ENCODE measurements at regions not wholly inside any gene's neighbourhood (a gene's known extent, or its start where the extent isn't known, plus 50 kb on each side); places are given as distances from the start of the nearest gene placed in this dataset.
A peak's percentile ranks its signal among the peaks of the same experiment; 100 is the strongest.
"Not testable (repeated sequence)": the region's sequence is repeated elsewhere in the genome, so short reads cannot be mapped to it uniquely, and the experiment has no call there.

DNA sequence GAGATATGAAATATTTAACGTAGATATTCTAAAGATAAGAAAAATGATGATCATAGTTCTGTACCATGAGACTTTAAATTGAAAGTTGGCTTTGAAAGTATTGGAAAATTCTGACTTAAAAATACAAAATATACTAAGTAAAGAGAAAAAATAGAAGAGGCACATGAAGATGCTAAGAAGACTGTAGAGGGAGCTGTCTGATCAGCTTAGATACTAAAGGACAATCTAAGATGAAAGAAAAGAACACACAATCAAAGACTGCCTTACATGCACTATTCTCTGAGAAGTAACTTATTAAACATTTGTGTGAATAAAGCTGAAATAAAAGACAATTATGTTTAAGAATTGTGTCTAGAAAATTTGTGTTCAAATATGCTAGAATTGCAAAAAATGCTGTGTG, 55.1 kb downstream of the RBMXL2 start:
- Mint-ChIP-seq H3K27me3 (ENCODE audit: low read depth) (no peaks in the 10 kb centered on the region), H3K4me1 (peaks cover 4% of the 10 kb centered on the region), H3K36me3 (peaks cover 4% of the 10 kb centered on the region), H3K27ac (peak overlapping the region; percentile 64), H3K4me3 (no peak overlapping the region), H3K9me3 (peaks cover 16% of the 10 kb centered on the region)
- DNase-seq (ENCODE audit: low spot score in 2 of 2, unreplicated experiment in 2 of 2) = no peak
- TF ChIP-seq, protein P1, sequence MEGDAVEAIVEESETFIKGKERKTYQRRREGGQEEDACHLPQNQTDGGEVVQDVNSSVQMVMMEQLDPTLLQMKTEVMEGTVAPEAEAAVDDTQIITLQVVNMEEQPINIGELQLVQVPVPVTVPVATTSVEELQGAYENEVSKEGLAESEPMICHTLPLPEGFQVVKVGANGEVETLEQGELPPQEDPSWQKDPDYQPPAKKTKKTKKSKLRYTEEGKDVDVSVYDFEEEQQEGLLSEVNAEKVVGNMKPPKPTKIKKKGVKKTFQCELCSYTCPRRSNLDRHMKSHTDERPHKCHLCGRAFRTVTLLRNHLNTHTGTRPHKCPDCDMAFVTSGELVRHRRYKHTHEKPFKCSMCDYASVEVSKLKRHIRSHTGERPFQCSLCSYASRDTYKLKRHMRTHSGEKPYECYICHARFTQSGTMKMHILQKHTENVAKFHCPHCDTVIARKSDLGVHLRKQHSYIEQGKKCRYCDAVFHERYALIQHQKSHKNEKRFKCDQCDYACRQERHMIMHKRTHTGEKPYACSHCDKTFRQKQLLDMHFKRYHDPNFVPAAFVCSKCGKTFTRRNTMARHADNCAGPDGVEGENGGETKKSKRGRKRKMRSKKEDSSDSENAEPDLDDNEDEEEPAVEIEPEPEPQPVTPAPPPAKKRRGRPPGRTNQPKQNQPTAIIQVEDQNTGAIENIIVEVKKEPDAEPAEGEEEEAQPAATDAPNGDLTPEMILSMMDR (IDR thresholded peaks at IDR 0.05; ENCODE audit: unreplicated experiment) = peak; percentile 29

DNA sequence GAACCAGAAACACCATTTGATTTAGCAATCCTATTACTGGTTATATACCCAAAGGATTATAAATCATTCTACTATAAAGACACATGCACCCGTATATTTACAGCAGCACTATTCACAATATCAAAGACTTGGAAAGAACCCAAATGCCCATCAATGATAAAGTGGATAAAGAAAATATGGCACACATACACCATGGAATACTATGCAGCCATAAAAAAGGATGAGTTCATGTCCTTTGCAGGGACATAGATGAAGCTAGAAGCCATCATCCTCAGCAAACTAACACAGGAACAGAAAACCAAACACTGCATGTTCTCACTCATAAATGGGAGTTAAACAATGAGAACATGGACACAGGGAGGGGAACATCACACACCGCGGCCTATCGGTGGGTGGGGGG, 61.3 kb downstream of the RBMXL2 start:
- not testable (repeated sequence) for H3K4me3 Mint-ChIP-seq; DNase-seq (ENCODE audit: low spot score in 2 of 2, unreplicated experiment in 2 of 2); H3K27ac Mint-ChIP-seq; H3K4me1 Mint-ChIP-seq; H3K27me3 Mint-ChIP-seq (ENCODE audit: low read depth)
- peaks cover 11% of the 10 kb centered on the region for H3K36me3 Mint-ChIP-seq
- H3K9me3 Mint-ChIP-seq = peaks cover 24% of the 10 kb centered on the region

DNA sequence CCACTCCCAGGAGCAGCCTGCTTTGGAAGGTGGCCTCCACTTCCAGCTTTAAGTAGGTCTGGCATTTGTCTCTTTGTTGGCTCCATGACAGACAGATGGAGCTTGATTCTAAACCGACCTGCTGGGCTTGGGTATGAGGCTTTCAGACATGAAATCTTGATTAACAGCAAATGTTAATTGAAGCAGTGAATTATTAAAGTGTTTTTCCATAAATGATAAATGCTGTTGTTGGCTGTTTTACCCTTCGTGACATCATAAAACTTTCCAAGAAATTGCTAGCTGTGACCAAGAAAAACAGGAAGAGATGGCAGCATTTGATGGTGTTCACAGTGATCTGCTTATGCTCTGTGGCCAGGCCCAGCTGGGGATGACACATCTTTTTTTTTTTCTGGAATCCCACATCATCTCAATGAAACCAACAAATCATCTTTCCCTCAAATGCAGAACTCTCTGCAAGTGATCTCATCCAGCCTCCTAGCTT, 66.1 kb downstream of the RBMXL2 start:
- no peaks in the 10 kb centered on the region for H3K9me3 Mint-ChIP-seq
- no peaks in the 10 kb centered on the region for H3K27me3 Mint-ChIP-seq (ENCODE audit: low read depth)
- H3K4me3 Mint-ChIP-seq = no peak overlapping the region
- DNase-seq (ENCODE audit: low spot score in 2 of 2, unreplicated experiment in 2 of 2) = no peak
- H3K27ac Mint-ChIP-seq = peak overlapping the region; percentile 35
- H3K36me3 Mint-ChIP-seq = no peaks in the 10 kb centered on the region
- H3K4me1 Mint-ChIP-seq = peaks cover 10% of the 10 kb centered on the region
- TF ChIP-seq, protein P1 (IDR thresholded peaks at IDR 0.05; ENCODE audit: unreplicated experiment) = no peak

DNA sequence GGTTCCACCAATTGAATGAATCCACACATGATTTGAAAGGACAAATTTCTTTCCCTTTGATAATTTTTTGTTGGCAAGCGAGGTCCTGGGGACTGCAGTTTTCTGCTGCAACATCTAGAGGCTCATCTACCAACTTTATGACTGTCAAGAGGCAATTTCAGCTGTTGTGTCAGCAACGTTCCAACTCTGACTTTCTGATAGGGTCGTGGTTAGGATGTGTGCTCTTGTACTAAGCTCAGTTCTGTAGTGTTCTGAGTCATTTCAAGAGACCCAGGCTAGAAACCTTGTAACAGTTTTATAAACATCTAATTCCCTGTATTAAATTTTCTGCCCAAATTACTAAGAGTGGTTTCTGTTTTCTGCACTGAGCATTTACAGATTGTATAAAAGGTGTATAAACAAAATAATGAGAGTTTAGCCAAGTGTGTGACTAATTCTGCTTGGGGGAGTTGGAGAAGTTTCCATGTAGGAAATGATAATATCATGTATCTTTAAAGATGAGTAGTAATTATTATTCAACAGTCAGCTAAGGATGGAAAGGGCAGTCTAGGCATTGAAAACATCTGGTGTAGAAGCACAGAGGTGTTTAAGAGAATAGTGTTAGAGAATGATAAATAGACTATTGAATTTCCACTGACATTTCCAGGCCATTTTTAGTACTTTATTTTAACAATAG, 72.2 kb downstream of the RBMXL2 start:
- TF ChIP-seq, protein P1 (IDR thresholded peaks at IDR 0.05; ENCODE audit: unreplicated experiment) = no peak
- H3K27ac Mint-ChIP-seq = no peak overlapping the region
- H3K4me3 Mint-ChIP-seq = no peak overlapping the region
- peaks cover 2% of the 10 kb centered on the region for H3K4me1 Mint-ChIP-seq
- no peaks in the 10 kb centered on the region for H3K36me3 Mint-ChIP-seq
- H3K27me3 Mint-ChIP-seq (ENCODE audit: low read depth) = no peaks in the 10 kb centered on the region
- no peak for DNase-seq (ENCODE audit: low spot score in 2 of 2, unreplicated experiment in 2 of 2)
- no peaks in the 10 kb centered on the region for H3K9me3 Mint-ChIP-seq

DNA sequence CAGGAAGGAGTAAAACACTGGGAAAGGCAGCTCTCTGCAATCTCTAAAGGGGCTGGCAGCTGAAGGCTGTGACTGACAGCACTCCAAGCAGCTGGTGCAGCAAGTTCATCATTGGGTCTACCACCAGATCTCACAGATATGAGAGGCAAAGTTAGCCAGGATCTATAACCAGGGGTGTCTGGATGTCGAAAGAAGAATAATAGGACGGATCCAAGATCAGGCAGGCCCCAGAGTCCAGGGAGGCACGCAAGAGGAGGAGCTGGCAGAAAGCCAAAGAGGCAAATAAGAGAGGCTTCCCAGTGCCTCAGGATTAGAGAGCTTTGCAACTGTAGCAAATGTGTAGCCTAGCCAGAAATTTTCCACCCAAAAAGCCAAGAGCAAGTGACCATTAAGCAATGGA, 77.1 kb downstream of the RBMXL2 start:
- H3K4me1 Mint-ChIP-seq = peaks cover 2% of the 10 kb centered on the region
- TF ChIP-seq, protein P1 (IDR thresholded peaks at IDR 0.05; ENCODE audit: unreplicated experiment) = no peak
- no peaks in the 10 kb centered on the region for H3K27me3 Mint-ChIP-seq (ENCODE audit: low read depth)
- DNase-seq (ENCODE audit: low spot score in 2 of 2, unreplicated experiment in 2 of 2) = peak in 1 of 2 experiments; percentile 42
- no peak overlapping the region for H3K4me3 Mint-ChIP-seq
- H3K36me3 Mint-ChIP-seq = no peaks in the 10 kb centered on the region
- no peak overlapping the region for H3K27ac Mint-ChIP-seq
- H3K9me3 Mint-ChIP-seq = no peaks in the 10 kb centered on the region

DNA sequence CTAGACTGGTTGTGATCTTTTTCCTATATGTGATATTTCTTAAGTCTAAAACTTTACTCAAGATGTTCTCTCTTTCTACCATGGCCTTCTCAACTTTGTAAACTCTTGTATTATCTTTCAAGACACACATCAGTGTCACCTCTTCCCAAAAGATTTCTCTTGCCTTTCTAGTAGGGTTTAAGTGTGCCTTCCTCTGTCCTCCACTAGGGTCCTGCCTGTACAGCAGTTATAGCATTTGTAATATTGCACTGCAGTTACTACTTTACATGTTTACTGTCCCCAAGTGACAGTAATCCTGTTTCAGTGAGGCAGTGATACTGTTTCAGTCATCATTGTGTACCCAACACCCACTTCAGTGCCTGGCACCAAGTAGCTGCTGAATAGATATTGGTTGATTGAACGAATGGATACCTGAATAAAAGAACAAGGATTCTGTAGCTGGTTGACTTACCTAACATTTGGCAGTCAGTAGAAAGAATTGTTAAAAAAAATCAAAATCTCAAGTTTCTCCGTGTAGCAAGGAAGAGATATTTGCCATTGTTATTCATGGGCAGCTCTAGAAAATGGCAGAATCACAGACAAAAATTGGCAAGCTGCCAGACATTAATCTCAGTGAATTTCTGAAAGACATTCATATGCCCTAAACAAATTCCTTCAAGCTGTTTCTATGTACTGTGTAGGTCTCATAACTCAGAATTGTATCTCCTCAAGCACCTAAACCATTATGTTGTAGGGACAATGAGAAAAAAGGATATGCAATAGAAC, 79.4 kb downstream of the RBMXL2 start:
- Mint-ChIP-seq H3K9me3 (peaks cover 5% of the 10 kb centered on the region), H3K27me3 (ENCODE audit: low read depth) (no peaks in the 10 kb centered on the region), H3K36me3 (no peaks in the 10 kb centered on the region), H3K27ac (no peak overlapping the region), H3K4me3 (no peak overlapping the region), H3K4me1 (no peaks in the 10 kb centered on the region)
- DNase-seq (ENCODE audit: low spot score in 2 of 2, unreplicated experiment in 2 of 2) = no peak
- TF ChIP-seq, protein P1 (IDR thresholded peaks at IDR 0.05; ENCODE audit: unreplicated experiment) = no peak
